OCI-LY3 (cell line): ENCODE measurements at regions not wholly inside any gene's neighbourhood (a gene's known extent, or its start where the extent isn't known, plus 50 kb on each side); places are given as distances from the start of the nearest gene placed in this dataset.
"Not testable (repeated sequence)": the region's sequence is repeated elsewhere in the genome, so short reads cannot be mapped to it uniquely, and the experiment has no call there.

Source experiments
- H2AFZ ChIP-seq: fragments of 200-600, 300-600 bp; shearing (Covaris generic); 2 replicates; pipeline ENCODE4 v1.6.0; 2014; ENCODE audit warnings: antibody characterized with exemption, low read depth, low read length
- H3K27ac ChIP-seq: fragments of 200-600, 300-600 bp; sonication (generic); 2 replicates; pipeline ENCODE4 v1.5.1; 2014; ENCODE audit warnings: mild to moderate bottlenecking, low read length, moderate library complexity, mixed read lengths
- H3K27me3 ChIP-seq: fragments of 200-600, 300-600 bp; sonication (generic); 2 replicates; pipeline ENCODE4 v1.6.1; 2014; ENCODE audit warnings: low read depth, low read length, mixed read lengths
- H3K36me3 ChIP-seq: fragments of 200-600, 300-600 bp; sonication (generic); replicated peaks from 2 replicates; pipeline ENCODE3; 2014; ENCODE audit warnings: low read depth, low read length, mixed read lengths
- H3K4me1 ChIP-seq: fragments of 300-600, 200-600 bp; sonication (generic); 2 replicates; pipeline ENCODE4 v1.6.1; 2014; ENCODE audit warnings: low read length, mixed read lengths
- H3K4me2 ChIP-seq: fragments of 200-600, 300-600 bp; sonication (generic); 2 replicates; pipeline ENCODE4 v1.6.1; 2014; ENCODE audit warnings: low read length, mixed read lengths
- H3K4me3 ChIP-seq: fragments of 300-600, 200-600 bp; sonication (generic); 2 replicates; pipeline ENCODE4 v1.5.1; 2014; ENCODE audit warnings: antibody characterized with exemption, mild to moderate bottlenecking, low read length, moderate library complexity
- H3K79me2 ChIP-seq: fragments of 300-600, 200-600 bp; shearing (Covaris generic); 2 replicates; pipeline ENCODE4 v1.6.1; 2014; ENCODE audit warnings: mild to moderate bottlenecking, low read length, mixed read lengths
- H3K9ac ChIP-seq: fragments of 300-600, 200-600 bp; shearing (Covaris generic); 2 replicates; pipeline ENCODE4 v1.6.0; 2014; ENCODE audit warnings: mild to moderate bottlenecking, low read length, moderate library complexity
- H3K9me3 ChIP-seq: fragments of 200-600, 300-600 bp; shearing (Covaris generic); 2 replicates; pipeline ENCODE4 v1.6.1; 2014; ENCODE audit warnings: low read length, mixed read lengths; ENCODE audit not compliant: insufficient read depth
- H4K20me1 ChIP-seq: fragments of 200-600, 300-600 bp; sonication (generic); 2 replicates; pipeline ENCODE4 v1.6.1; 2016; ENCODE audit warnings: low read length, mixed read lengths; ENCODE audit not compliant: insufficient read depth
- EZH2phosphoT487 ChIP-seq: fragments of 200-600 bp; shearing (Covaris generic); IDR thresholded peaks from 2 replicates; pipeline ENCODE4 v1.6.1; 2018; ENCODE audit warnings: antibody characterized with exemption, mixed run types, low read depth
- TF ChIP-seq, protein P1 (sequence below): fragments of 200-600, 300-600 bp; sonication (generic); IDR thresholded peaks from 2 replicates; pipeline ENCODE4 v1.5.1; 2014; ENCODE audit warnings: antibody characterized with exemption, low read length, low read depth

DNA sequence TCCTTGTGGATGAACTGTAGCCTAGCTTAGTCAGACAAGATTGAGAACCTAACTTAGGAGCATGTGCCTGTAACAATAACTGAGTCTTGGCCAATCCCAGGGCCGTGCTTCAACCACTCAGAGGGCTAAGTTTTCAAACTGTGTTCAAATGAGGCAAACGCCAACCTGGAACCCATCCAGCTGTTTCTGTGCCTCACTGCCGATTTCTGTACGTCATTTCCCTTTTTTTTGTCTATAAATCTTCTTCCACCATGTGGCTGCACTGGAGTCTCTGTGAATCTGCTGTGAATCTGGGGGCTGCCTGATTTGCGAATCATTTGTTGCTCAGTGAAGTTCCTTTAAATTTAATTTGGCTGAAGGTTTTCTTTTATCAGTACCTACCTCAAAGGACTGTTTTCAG is 115.0 kb upstream of the CHD6 start:
- no peak overlapping the region for H3K27ac ChIP-seq
- TF ChIP-seq EZH2phosphoT487, result no peak
- TF ChIP-seq, protein P1, sequence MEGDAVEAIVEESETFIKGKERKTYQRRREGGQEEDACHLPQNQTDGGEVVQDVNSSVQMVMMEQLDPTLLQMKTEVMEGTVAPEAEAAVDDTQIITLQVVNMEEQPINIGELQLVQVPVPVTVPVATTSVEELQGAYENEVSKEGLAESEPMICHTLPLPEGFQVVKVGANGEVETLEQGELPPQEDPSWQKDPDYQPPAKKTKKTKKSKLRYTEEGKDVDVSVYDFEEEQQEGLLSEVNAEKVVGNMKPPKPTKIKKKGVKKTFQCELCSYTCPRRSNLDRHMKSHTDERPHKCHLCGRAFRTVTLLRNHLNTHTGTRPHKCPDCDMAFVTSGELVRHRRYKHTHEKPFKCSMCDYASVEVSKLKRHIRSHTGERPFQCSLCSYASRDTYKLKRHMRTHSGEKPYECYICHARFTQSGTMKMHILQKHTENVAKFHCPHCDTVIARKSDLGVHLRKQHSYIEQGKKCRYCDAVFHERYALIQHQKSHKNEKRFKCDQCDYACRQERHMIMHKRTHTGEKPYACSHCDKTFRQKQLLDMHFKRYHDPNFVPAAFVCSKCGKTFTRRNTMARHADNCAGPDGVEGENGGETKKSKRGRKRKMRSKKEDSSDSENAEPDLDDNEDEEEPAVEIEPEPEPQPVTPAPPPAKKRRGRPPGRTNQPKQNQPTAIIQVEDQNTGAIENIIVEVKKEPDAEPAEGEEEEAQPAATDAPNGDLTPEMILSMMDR, result no peak
- no peaks in the 10 kb centered on the region for H3K4me1 ChIP-seq
- H3K9me3 ChIP-seq, result no peaks in the 10 kb centered on the region
- no peaks in the 10 kb centered on the region for H3K27me3 ChIP-seq
- H2AFZ ChIP-seq, result 0 out of 2 replicates have a peak overlapping the region, but pooled peaks have one; percentile 7
- no peaks in the 10 kb centered on the region for H4K20me1 ChIP-seq
- H3K79me2 ChIP-seq, result no peaks in the 10 kb centered on the region
- H3K4me2 ChIP-seq, result no peak overlapping the region
- no peaks in the 10 kb centered on the region for H3K36me3 ChIP-seq
- no peak overlapping the region for H3K9ac ChIP-seq
- H3K4me3 ChIP-seq, result no peak overlapping the region

DNA sequence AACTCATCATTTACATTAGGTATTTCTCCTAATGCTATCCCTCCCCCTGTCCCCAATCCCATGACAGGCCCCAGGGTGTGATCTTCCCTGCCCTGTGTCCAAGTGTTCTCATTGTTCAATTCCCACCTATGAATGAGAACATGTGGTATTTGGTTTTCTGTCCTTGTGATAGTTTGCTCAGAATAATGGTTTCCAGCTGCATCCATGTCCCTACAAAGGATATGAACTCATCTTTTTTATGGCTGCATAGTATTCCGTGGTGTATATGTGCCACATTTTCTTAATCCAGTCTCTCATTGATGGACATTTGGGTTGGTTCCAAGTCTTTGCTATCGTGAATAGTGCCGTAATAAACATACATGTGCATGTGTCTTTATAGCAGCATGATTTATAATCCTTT is 113.0 kb upstream of the CHD6 start:
- not testable (repeated sequence) for H3K4me1 ChIP-seq, H3K4me3 ChIP-seq, H3K36me3 ChIP-seq, H3K27ac ChIP-seq, H3K27me3 ChIP-seq, H2AFZ ChIP-seq, H3K4me2 ChIP-seq, H3K9me3 ChIP-seq, H3K79me2 ChIP-seq, H3K9ac ChIP-seq, H4K20me1 ChIP-seq

DNA sequence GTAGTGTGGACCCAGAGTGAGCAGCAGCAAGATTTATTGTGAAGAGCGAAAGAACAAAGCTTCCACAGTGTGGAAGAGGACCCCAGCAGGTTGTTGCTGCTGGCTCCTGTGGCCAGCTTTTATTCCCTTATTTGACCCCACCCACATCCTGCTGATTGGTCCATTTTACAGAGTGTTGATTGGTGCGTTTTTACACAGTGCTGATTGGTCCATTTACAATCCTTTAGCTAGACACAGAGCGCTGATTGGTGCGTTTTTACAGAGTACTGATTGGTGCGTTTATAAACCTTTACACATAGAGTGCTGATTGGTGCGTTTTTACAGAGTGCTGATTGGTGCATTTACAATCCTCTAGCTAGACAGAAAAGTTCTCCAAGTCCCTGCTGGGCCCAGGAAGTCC is 109.5 kb upstream of the CHD6 start:
- H3K4me3 ChIP-seq, result not testable (repeated sequence)

DNA sequence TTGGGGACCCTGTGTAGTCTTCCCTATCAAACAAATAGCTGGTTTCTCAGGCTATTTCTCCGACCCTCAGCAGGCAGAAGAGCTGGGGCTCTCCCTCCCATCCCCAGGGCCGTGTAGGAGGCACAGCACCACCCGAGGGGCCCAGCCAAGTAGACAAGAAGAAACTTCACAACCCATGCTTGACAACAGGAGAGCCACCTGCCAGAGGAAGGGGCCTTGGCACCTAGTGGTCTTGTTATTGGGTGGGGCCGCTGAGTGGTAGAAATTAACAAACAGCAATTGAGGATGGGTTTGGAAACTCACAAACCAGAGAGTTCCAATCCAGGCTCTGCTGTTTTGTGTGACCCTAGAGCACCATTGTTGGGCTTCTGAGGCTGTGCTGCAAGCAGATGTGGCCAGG is 108.5 kb upstream of the CHD6 start:
- Histone ChIP-seq H3K27me3 (peaks cover 13% of the 10 kb centered on the region), H3K4me3 (no peak overlapping the region), H4K20me1 (no peaks in the 10 kb centered on the region), H3K9me3 (no peaks in the 10 kb centered on the region), H3K27ac (no peak overlapping the region), H2AFZ (no peak overlapping the region), H3K9ac (no peak overlapping the region), H3K4me1 (no peaks in the 10 kb centered on the region), H3K36me3 (no peaks in the 10 kb centered on the region), H3K79me2 (no peaks in the 10 kb centered on the region), H3K4me2 (no peak overlapping the region)
- no peak for TF ChIP-seq EZH2phosphoT487
- TF ChIP-seq, protein P1, result no peak

More for the DNA sequence above, 109.5 kb upstream of the CHD6 start:
- not testable (repeated sequence) for H3K9me3 ChIP-seq, H3K9ac ChIP-seq, H3K4me2 ChIP-seq, H2AFZ ChIP-seq, H3K4me1 ChIP-seq, H3K36me3 ChIP-seq, H4K20me1 ChIP-seq, H3K27ac ChIP-seq, H3K79me2 ChIP-seq
- peaks cover 13% of the 10 kb centered on the region for H3K27me3 ChIP-seq

DNA sequence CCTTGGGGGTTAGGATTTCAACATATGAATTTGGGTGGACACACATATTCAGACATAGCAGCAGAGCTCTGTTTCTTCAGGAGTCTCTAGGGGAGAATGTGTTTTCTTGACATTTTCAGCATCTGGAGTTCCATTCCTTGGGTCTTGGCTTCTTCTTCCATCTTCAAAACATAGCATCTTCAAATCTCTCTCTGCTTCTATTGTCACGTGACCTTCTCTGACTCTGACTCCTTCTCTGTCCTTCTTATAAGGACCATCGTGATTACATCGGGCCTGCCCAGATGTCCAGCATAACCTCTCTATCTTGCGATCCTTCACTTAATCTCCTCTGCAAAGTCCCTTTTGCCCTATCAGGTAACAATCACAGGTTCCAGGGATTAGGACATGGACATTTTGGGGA is 101.0 kb upstream of the CHD6 start:
- Histone ChIP-seq H3K36me3 (no peaks in the 10 kb centered on the region), H3K4me2 (no peak overlapping the region), H3K4me3 (no peak overlapping the region), H3K9me3 (no peaks in the 10 kb centered on the region; the same call in 1 of the 2 replicates), H3K27me3 (peaks cover 20% of the 10 kb centered on the region), H3K9ac (no peak overlapping the region), H3K27ac (no peak overlapping the region), H3K4me1 (no peaks in the 10 kb centered on the region), H3K79me2 (no peaks in the 10 kb centered on the region), H2AFZ (no peak overlapping the region), H4K20me1 (no peaks in the 10 kb centered on the region)
- no peak for TF ChIP-seq EZH2phosphoT487
- TF ChIP-seq, protein P1, result no peak
